Stimulated activated CD8-positive, alpha-beta memory T cell treated with anti-CD3 and anti-CD28 coated beads, Interleukin-12 subunit alpha, Interleukin-12 subunit beta, amount 100 ng/mL, for 24 hours (primary cell): ENCODE measurements at regions not wholly inside any gene's neighbourhood (a gene's known extent, or its start where the extent isn't known, plus 50 kb on each side); places are given as distances from the start of the nearest gene placed in this dataset.

Experiments used
- DNase-seq: peaks from one replicate; pipeline ENCODE4 v3.0.0-alpha.2; 2020; ENCODE audit errors: extremely low read depth

DNA sequence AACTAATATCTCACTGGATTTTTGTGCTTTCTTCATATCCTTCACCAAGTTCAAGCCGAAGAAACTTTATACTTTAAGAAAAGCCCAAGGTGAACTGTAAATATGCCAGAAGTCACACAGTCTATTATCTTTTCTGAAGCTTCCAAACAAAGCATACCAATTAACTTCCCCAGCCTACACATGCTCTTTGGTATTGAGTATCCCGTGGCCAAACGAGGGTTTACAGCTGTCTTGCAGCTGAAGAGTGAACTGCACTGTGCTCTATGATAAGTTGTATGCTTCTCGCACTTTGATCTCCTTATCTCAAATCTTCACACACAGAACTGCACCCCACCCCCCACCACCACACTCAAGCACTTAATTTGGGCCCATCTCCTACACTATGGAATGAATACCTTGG is 215.6 kb upstream of the VEPH1 start:
- no peak for DNase-seq

DNA sequence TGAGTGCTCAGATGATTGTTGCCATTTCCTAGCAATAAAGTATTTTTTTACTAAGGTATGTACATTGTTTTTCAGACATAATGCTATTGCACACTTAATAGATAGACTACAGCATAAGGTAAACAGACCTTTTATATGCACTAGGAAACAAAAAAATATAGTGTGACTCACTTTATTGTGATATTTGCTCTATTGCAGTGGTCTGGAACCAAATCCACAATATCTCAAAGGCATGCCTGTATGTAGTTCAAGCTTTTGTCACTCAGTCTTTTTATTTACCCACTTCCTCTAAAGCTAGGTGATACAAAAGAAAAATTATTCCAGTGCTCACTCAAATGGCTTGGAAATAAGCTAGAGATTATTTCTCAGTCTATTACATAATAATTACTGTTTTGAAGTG is 209.9 kb upstream of the VEPH1 start:
- no peak for DNase-seq

GRCh38 chr3:157705258-157705657 is 202.0 kb upstream of the VEPH1 start:
- DNase-seq = no peak

DNA sequence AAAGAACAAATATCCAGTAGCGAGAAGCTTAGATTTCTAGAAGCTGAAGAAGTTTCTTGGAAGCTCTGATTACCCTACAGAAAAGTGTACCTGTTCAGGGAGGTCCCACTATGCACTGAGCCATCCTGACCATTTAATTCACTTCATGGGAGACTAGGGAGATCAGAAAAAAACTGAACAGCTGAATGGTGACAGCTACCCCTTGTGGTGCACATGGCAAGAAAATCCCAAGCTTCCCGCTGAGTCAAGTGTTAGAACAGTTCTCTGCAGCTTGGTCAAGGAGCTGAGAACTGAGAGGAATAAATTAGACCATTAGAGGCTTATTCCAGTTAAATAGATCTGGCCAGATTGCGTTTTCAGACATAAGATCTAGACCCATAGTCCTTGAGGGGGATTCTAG is 197.2 kb upstream of the VEPH1 start:
- no peak for DNase-seq

- no peak for DNase-seq
Observed at GRCh38 chr3:157695586-157695985, 192.4 kb upstream of the VEPH1 start.

DNA sequence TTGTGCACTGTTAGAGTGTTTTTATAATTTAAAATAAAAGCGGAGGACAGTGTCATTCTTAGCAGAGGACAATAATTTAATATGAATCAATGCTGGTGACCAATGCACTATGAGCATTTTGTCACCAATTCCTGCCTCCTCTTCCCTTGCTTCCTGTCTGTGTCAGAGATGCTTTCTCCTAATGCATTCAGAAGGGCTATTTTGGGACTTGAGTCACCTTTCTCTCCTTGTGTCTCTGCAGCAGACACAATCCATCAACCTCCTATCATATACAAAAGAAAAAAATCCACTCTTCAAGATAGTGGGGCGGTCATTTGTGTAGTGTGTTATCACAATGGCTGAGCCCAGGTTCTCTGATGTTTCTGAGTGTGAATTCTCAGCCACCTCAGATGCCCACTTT is 191.9 kb upstream of the VEPH1 start:
- DNase-seq = no peak

DNA sequence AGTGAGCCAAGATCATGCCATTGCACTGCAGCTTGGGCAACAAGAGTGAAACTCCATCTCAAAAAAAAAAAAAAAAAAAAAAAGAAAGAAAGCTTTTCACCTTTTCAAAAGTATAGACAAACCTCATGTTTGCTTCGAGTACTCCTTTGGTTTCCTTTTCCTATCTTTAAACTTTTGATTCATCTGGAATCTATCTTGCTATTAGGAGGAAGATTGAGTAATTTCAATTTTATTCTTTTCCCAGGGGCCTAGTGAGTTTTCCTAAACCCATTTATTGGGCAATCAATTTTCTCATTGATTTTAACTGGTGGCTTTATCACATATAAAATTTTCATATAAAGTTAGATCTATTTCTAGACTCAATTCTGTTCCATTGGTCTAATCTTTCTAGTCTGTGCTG is 190.5 kb upstream of the VEPH1 start:
- DNase-seq = no peak

DNA sequence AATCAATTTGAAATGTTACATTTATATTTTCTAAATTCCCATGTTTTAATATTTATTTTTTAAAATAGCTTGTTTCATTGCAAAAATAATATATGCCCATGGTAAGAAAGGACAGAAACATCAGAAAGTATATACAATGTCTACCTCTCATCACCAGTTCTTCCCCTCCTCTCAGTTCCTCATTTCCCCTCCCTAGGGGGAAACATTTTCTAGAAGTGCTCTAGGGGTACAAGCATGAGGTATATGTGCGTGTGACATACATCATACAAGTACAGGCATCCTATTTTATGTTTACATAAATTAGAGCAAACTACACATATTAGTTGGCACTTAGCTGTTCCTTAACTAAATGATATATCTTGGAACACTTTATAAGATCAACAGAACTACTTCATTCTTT is 189.3 kb upstream of the VEPH1 start:
- DNase-seq = no peak

GRCh38 chr3:157683668-157684067 is 180.5 kb upstream of the VEPH1 start:
- DNase-seq = no peak

- DNase-seq = no peak
Observed at GRCh38 chr3:157672061-157672460, 168.8 kb upstream of the VEPH1 start.

DNA sequence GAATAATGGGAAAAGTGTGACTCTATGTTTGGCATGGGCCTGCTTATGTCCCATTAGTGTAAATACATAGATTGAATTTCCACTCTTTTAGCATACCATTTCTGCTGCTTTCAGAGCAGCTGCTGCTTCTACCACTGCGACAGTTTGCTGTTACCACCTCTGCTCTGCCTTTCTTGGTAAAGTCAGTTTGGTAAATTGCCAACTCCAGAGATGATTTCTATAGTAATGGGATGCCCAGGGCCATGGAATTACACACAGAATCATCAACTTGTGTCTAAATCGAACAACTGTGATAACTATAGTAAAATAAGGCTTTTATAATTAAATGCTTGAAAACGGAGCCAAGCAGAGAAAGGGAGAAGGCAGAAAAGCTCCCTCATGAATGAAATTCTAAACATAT is 168.4 kb upstream of the VEPH1 start:
- no peak for DNase-seq

- no peak for DNase-seq
Observed at GRCh38 chr3:157669416-157669815, 166.2 kb upstream of the VEPH1 start.

GRCh38 chr3:157667493-157667892 is 164.3 kb upstream of the VEPH1 start:
- DNase-seq = no peak

DNA sequence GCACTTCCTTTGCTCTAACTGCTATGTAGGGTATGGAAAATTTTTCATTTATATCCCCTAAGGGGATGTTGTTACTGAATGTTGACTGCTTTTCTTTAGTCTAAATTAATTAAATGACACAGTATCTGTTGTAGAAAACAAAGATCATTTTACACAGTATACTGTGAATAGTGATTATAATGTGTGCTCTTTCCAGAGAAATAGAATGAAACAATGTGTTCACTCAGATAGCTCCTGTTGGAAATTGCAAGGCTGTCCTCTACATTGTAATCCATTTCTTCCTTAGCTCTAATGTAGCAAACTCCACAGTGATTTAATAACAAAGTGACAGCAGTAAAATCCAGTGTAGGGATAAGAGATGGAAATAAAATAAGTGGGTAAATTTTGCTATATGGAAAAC is 159.0 kb upstream of the VEPH1 start:
- no peak for DNase-seq

GRCh38 chr3:157660847-157661246 is 157.6 kb upstream of the VEPH1 start:
- no peak for DNase-seq

DNA sequence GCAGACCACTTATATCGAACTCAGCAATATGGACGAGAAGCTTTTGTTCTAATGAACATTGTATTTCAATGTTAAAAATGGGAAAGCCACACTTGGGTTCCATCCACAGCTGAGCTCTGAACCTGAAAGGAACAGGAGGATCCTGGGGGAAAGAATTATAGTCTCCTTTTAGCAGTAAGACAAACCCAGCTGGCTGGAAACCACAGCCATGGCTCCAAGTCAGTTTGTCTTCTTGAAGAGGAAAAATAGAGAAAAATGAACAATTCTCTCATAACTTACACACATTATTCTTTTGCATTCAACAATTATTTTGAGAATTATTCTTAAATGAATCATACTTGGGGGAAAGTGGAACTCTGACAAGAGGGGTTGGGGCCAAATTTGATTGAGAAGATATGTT is 149.2 kb upstream of the VEPH1 start:
- DNase-seq = no peak

DNA sequence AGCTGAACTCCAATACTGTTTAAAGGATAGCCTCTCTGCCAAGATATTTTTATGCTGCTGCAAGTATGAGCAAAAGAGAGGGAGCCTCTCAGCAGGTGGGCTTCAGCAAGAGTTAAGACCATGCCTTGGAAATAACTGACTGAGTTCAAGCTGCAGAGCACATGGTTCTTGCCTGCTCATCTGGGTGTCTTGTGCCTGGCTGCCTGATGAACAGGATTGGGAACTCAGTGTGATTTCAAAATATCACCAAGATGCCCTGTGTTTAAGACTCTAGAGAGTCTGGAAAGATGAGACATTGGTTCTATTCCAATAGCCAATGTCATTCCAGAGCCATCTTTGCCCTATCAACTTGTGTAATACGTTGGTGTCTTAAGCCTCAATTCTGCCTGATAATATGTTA is 147.5 kb upstream of the VEPH1 start:
- DNase-seq = no peak

DNA sequence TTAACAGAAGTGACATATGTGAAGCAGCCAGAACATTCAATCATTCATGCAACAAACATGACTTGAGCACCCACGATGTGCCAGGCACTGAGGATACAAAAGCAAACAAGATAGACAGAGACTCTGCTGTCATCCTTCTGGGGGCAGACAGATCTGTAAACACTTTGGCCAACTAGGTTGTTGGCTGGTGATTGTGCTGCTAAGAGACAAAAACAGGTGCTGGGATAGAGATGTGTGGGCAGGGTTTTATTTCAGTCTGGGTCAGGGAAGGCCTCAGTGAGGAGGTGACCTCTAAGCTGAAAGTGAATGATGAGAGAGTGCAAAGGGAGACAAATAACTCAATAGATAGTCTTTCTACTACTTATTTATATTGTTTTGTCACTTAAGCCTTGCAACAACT is 147.0 kb upstream of the VEPH1 start:
- no peak for DNase-seq

DNA sequence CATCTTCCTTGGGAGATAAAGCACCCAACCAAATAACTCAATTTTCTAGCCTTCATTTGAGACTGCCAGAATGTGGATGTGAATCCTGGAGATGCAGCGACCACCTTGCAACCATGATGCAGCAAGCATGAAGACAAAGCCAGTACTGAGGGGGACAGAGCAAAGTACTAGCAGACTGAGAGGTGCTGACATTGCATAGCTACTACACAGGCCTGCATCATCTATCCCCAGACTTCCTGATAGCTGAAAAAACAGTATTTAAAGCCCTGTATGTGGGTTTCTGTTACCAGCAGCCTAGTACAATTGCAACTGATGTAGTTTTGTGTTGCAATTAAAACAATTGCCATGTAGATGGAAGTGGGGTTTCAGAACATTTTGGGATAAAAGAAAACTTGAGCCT is 146.3 kb upstream of the VEPH1 start:
- DNase-seq = no peak

- no peak for DNase-seq
Observed at GRCh38 chr3:157647820-157648219, 144.6 kb upstream of the VEPH1 start.

DNA sequence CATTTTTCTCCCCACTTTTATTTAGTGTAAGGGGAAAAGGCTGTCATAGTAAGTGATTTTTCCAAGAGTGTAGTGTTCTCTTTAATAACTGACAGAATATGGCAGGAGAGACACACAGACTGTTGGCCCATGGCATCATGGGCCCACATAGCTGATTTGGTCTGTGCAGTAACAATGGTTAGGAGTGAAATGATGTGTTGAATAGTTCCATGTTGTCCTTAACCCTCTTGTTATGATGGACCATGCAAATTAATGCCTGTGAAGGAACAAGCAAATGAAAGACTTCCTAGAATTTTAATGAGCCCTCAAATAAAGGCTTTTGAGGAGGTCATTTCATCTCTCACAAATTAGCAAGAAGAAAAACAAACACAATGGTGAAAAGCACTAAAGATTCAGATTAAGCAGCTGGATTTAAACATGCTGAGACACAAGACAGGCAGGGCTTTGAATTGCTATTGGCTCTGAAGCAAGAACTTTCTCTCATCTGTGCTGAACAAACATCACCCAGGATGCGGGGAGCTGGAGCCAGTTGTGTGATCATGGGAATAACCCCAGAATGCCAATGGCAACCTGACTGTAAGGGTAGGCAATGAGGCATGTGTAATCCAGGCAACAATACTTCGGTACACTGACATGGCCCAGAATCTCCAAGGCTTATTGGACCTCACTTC is 136.7 kb upstream of the VEPH1 start:
- DNase-seq = no peak

DNA sequence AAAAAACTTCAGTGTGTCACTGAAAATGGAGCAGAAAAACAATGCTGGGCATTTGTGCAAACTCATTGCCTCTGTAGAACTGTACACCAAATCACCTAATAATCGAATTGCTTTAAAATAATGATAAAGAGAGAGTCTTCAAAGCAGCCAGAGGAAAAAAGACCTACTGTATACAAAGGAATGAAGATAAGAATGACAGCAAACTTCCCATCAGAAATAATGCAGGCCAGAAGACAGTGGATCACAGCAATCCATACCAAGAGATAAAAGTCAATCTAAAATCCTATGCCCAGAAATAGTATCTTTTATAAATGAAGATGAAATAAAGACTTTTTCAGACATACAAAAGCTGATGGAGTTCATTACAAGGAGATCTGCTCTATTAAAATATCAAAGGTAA is 134.7 kb upstream of the VEPH1 start:
- no peak for DNase-seq

DNA sequence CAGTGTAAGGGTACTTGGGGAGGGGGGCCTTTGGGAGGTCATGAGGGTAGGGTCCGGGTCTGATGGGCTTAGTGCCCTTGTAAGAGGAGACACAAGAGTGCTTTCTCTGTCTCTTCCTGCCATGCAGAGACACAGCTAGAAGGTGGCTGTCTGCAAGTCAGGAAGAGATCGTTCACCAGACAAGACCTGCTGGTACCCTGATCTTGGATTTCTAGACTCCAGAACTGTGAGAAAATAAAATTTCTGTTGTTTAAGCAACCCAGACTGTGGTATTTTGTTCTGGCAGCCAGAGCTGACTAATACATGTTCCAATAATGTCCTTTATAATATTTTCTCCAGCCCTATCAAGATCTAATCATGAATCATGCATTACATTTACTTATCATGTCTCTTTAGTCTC is 130.0 kb upstream of the VEPH1 start:
- DNase-seq = no peak

DNA sequence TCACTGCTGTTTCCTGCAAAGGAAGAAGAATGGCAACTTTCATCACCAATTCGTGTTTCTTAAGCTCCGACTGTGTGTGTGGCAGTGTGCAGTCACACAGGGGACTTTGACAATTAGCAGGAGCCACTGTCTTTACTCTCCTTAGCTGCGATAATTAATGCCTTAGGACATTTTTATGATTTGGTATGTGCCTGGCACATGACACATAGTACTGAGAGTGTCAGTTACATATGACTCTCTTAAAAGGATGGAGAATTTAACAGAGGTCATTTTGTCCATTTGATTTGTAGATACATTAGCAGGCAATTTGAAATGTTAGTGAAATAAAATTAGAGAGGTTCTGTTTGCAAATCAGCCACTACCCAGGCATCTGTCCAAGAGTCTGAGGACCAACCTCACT is 128.9 kb upstream of the VEPH1 start:
- no peak for DNase-seq

- no peak for DNase-seq
Observed at GRCh38 chr3:157631478-157631877, 128.3 kb upstream of the VEPH1 start.
